ENCODE measurements at regions not wholly inside any gene's neighbourhood (a gene's known extent, or its start where the extent isn't known, plus 50 kb on each side); places are given as distances from the start of the nearest gene placed in this dataset.

DNA sequence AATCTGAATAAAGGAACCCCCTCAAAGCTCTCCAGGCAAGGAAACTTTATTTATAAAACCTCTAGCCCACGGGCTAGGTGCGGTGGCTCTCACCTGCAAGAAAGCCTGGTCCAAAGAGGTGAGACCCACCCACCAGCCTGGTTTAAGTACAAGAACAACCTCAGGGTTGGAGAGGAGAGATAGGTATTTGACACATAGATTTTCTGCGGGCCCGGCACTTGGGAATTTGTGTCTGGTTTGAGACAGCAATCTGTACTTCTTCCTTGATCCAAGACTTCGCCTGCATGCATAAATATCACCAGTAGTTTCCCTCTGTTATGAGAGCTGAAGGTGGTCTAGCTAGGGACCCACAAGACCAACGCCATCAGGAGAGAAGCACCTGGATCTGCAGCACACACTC is 73.2 kb upstream of the CAPRIN1 start:
- DNase-seq (ENCODE audit: low read depth in 1 of 2, low spot score in 1 of 2): no peak
- H3K27me3 ChIP-seq (ENCODE audit: insufficient read depth, poor library complexity, severe bottlenecking): no peaks in the 10 kb centered on the region
- no peak overlapping the region for H3K27ac ChIP-seq (replicated peaks)
- TF ChIP-seq, protein P1, sequence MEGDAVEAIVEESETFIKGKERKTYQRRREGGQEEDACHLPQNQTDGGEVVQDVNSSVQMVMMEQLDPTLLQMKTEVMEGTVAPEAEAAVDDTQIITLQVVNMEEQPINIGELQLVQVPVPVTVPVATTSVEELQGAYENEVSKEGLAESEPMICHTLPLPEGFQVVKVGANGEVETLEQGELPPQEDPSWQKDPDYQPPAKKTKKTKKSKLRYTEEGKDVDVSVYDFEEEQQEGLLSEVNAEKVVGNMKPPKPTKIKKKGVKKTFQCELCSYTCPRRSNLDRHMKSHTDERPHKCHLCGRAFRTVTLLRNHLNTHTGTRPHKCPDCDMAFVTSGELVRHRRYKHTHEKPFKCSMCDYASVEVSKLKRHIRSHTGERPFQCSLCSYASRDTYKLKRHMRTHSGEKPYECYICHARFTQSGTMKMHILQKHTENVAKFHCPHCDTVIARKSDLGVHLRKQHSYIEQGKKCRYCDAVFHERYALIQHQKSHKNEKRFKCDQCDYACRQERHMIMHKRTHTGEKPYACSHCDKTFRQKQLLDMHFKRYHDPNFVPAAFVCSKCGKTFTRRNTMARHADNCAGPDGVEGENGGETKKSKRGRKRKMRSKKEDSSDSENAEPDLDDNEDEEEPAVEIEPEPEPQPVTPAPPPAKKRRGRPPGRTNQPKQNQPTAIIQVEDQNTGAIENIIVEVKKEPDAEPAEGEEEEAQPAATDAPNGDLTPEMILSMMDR (IDR thresholded peaks at IDR 0.05; ENCODE audit: insufficient read depth, low read length): no peak
- TF ChIP-seq, protein P2, sequence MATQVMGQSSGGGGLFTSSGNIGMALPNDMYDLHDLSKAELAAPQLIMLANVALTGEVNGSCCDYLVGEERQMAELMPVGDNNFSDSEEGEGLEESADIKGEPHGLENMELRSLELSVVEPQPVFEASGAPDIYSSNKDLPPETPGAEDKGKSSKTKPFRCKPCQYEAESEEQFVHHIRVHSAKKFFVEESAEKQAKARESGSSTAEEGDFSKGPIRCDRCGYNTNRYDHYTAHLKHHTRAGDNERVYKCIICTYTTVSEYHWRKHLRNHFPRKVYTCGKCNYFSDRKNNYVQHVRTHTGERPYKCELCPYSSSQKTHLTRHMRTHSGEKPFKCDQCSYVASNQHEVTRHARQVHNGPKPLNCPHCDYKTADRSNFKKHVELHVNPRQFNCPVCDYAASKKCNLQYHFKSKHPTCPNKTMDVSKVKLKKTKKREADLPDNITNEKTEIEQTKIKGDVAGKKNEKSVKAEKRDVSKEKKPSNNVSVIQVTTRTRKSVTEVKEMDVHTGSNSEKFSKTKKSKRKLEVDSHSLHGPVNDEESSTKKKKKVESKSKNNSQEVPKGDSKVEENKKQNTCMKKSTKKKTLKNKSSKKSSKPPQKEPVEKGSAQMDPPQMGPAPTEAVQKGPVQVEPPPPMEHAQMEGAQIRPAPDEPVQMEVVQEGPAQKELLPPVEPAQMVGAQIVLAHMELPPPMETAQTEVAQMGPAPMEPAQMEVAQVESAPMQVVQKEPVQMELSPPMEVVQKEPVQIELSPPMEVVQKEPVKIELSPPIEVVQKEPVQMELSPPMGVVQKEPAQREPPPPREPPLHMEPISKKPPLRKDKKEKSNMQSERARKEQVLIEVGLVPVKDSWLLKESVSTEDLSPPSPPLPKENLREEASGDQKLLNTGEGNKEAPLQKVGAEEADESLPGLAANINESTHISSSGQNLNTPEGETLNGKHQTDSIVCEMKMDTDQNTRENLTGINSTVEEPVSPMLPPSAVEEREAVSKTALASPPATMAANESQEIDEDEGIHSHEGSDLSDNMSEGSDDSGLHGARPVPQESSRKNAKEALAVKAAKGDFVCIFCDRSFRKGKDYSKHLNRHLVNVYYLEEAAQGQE (IDR thresholded peaks at IDR 0.05; ENCODE audit: insufficient replicate concordance, low read depth): no peak
- no peak for TF ChIP-seq SPI1 (IDR thresholded peaks at IDR 0.05; ENCODE audit: borderline replicate concordance, low read depth)
- TF ChIP-seq GABPA (IDR thresholded peaks at IDR 0.05; ENCODE audit: low read depth): no peak
- no peak for TF ChIP-seq POLR2AphosphoS5 (IDR thresholded peaks at IDR 0.05; ENCODE audit: low read depth)
- H3K4me3 ChIP-seq (replicated peaks; ENCODE audit: insufficient read depth, low read length): no peak overlapping the region

DNA sequence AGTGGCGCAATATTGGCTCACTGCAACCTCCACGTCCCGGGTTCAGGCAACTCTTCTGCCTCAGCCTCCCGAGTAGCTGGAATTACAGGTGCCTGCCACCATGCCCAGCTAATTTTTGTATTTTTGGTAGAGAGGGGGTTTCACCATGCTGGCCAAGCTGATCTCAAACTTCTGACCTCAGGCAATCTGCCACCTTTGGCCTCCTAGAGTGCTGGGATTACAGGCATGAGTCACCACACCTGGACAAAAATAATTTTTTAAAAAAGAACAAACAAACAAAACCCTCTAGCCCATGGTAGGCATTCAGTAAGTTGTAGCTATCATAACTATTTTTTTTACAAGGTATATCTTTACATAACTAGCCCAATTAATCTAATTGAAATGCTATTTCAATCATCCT is 73.9 kb upstream of the CAPRIN1 start:
- no peak for DNase-seq (ENCODE audit: low read depth in 1 of 2, low spot score in 1 of 2)
- TF ChIP-seq, protein P1 (IDR thresholded peaks at IDR 0.05; ENCODE audit: insufficient read depth, low read length): no peak
- TF ChIP-seq GABPA (IDR thresholded peaks at IDR 0.05; ENCODE audit: low read depth): no peak
- TF ChIP-seq, protein P2 (IDR thresholded peaks at IDR 0.05; ENCODE audit: insufficient replicate concordance, low read depth): no peak
- TF ChIP-seq SPI1 (IDR thresholded peaks at IDR 0.05; ENCODE audit: borderline replicate concordance, low read depth): no peak
- TF ChIP-seq POLR2AphosphoS5 (IDR thresholded peaks at IDR 0.05; ENCODE audit: low read depth): no peak
- no peaks in the 10 kb centered on the region for H3K27me3 ChIP-seq (ENCODE audit: insufficient read depth, poor library complexity, severe bottlenecking)
- H3K4me3 ChIP-seq (replicated peaks; ENCODE audit: insufficient read depth, low read length): no peak overlapping the region
- H3K27ac ChIP-seq (replicated peaks): peak overlapping the region; percentile 31; the same call in 1 of the 2 replicates

DNA sequence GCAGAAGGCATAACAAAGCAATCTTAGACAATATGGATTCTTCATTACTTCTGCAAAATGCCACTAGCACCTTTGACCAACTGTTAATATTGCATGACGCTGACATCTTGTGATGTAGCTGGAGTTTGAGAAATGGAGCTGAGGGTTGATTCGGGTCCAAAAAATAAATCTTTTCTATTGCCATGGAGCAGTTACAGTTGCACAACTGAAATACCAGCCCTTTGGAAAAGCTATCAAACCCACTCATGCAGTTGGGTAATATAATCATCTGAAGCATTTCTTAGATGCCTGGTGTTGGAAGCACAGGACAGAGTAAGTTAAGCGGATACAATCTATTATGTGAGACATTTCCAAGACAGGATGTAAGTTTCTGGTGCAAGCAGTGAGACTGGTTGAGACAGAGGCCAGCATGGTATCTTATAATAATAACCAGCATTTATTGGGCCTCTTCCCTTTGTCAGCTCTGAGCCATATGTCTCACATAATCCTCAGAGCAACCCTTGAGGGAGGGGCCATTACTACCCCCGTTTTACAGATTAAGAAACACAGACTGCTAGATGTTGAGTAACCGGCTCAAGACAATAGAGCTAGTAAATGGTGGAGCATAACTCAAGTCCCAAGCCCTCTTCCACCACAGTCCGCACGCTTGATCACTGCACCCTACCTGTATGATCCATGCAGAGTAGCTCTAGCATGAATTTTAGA is 74.9 kb upstream of the CAPRIN1 start:
- H3K27me3 ChIP-seq (ENCODE audit: insufficient read depth, poor library complexity, severe bottlenecking): no peaks in the 10 kb centered on the region
- peak overlapping the region; percentile 66 for H3K27ac ChIP-seq (replicated peaks)
- DNase-seq (ENCODE audit: low read depth in 1 of 2, low spot score in 1 of 2): peak in 1 of 2 experiments; percentile 49
- TF ChIP-seq POLR2AphosphoS5 (IDR thresholded peaks at IDR 0.05; ENCODE audit: low read depth) (no peak), SPI1 (IDR thresholded peaks at IDR 0.05; ENCODE audit: borderline replicate concordance, low read depth) (no peak), GABPA (IDR thresholded peaks at IDR 0.05; ENCODE audit: low read depth) (no peak)
- TF ChIP-seq, protein P1 (IDR thresholded peaks at IDR 0.05; ENCODE audit: insufficient read depth, low read length): no peak
- TF ChIP-seq, protein P2 (IDR thresholded peaks at IDR 0.05; ENCODE audit: insufficient replicate concordance, low read depth): no peak
- H3K4me3 ChIP-seq (replicated peaks; ENCODE audit: insufficient read depth, low read length): no peak overlapping the region

Data from HL-60 (cell line).